ENCODE measurements at regions not wholly inside any gene's neighbourhood (a gene's known extent, or its start where the extent isn't known, plus 50 kb on each side); places are given as distances from the start of the nearest gene placed in this dataset.

DNA sequence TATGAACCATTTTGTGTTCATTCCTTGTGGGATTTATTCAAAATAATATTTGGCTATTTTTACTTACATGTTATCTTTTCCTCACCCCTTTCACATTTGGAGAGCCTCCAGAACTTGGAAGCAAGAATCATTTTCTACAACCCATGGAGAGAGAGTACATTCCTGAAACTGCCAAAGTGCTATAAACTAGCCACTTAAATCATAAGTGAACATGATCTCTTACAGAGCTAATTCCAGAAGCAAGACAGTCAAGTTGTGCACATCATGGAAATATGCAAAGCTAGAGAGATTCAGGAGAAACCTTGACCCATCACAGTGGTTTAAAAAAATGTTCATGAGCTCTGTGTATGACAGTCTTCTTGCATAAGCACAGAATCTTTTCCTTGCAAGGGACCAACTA is 883.6 kb upstream of the C9orf72 start:
- Histone ChIP-seq H3K36me3 (ENCODE audit: control insufficient read depth, insufficient read depth, low read length) (no peaks in the 10 kb centered on the region), H3K27me3 (ENCODE audit: control insufficient read depth, insufficient read depth, low read length) (no peaks in the 10 kb centered on the region), H3K4me1 (ENCODE audit: control insufficient read depth, insufficient read depth, low read length) (no peaks in the 10 kb centered on the region), H3K9me3 (ENCODE audit: control insufficient read depth, insufficient read depth, low read length) (no peaks in the 10 kb centered on the region), H3K27ac (ENCODE audit: low read length) (no peak overlapping the region), H3K4me3 (ENCODE audit: low read length) (no peak overlapping the region)
- TF ChIP-seq, protein P1, sequence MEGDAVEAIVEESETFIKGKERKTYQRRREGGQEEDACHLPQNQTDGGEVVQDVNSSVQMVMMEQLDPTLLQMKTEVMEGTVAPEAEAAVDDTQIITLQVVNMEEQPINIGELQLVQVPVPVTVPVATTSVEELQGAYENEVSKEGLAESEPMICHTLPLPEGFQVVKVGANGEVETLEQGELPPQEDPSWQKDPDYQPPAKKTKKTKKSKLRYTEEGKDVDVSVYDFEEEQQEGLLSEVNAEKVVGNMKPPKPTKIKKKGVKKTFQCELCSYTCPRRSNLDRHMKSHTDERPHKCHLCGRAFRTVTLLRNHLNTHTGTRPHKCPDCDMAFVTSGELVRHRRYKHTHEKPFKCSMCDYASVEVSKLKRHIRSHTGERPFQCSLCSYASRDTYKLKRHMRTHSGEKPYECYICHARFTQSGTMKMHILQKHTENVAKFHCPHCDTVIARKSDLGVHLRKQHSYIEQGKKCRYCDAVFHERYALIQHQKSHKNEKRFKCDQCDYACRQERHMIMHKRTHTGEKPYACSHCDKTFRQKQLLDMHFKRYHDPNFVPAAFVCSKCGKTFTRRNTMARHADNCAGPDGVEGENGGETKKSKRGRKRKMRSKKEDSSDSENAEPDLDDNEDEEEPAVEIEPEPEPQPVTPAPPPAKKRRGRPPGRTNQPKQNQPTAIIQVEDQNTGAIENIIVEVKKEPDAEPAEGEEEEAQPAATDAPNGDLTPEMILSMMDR (IDR thresholded peaks at IDR 0.05), result no peak
- intact Hi-C loops (cut with micrococcal nuclease), result no loop called here
- Mint-ChIP-seq H3K4me3 (no peak overlapping the region), H3K36me3 (no peaks in the 10 kb centered on the region), H3K27me3 (ENCODE audit: low read depth in 2 of 2) (no peaks in the 10 kb centered on the region), H3K9me3 (peaks cover 5 to 9% of the 10 kb centered on the region in 2 donors), H3K27ac (no peak overlapping the region), H3K4me1 (peaks cover 0 to 9% of the 10 kb centered on the region in 2 donors)
- ATAC-seq (no peak), DNase-seq (no peak)

DNA sequence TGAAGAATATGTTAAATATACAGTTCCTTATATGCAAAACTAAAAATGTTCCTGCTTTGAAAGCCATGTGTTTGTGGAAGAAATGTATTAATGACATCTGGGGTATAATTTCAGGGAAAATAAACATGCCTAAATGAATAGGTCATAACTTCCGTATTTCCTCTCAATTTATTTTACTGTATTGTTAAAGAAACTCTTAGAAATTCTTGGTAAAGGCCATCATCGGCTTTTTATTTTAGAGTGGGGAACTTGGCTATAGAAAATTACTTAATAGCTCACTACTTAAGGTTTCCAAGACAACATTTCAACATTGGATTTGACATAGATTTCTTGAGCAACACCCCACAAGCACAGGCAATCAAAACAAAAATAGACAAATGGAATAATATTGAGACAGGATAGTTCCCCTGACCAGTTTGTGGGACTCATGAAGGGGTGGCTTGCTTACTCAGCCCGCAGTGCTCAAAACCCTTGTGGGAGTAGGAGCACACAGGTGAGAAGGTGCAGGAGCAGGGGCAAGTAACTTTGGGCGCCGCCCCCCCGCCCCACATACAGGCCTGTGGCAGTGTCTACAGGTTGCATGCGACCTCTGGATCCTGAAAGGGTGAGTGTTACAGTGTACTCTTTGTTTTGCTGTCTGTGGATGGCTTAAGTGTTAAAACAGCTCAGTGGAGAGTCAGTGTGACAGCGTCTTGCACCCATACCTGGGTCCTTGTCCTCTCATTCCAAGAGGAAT is 891.4 kb upstream of the C9orf72 start:
- no peaks in the 10 kb centered on the region for H3K27me3 Mint-ChIP-seq (ENCODE audit: low read depth in 2 of 2)

DNA sequence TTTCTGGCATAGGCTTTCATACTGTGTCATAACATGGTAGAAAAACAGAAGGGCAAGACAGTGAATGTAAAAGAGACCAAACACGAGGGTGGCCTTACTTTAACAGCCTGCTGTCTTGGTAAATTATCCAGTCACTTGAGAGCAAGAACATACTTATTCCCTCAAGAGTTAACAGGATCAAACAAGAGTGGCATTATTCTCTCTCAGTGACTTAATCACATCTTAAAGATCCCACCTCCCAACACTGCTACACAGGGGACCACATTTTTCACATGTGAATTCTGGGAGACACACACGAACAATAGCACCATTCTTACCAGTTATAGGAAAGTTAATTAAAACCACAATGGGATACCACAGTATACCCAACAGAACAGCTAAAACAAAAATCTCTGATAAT is 898.0 kb upstream of the C9orf72 start:
- intact Hi-C loops (cut with micrococcal nuclease), result no loop called here
- ATAC-seq (no peak), DNase-seq (no peak)
- Histone ChIP-seq H3K36me3 (ENCODE audit: control insufficient read depth, insufficient read depth, low read length) (no peaks in the 10 kb centered on the region), H3K4me3 (ENCODE audit: low read length) (no peak overlapping the region), H3K4me1 (ENCODE audit: control insufficient read depth, insufficient read depth, low read length) (no peaks in the 10 kb centered on the region), H3K27ac (ENCODE audit: low read length) (no peak overlapping the region), H3K27me3 (ENCODE audit: control insufficient read depth, insufficient read depth, low read length) (no peaks in the 10 kb centered on the region), H3K9me3 (ENCODE audit: control insufficient read depth, insufficient read depth, low read length) (no peaks in the 10 kb centered on the region)
- TF ChIP-seq, protein P1 (IDR thresholded peaks at IDR 0.05), result no peak
- Mint-ChIP-seq H3K4me1 (peaks cover 0 to 5% of the 10 kb centered on the region in 2 donors), H3K27me3 (ENCODE audit: low read depth in 2 of 2) (no peaks in the 10 kb centered on the region), H3K27ac (no peak overlapping the region), H3K36me3 (no peaks in the 10 kb centered on the region), H3K9me3 (peaks cover 5 to 15% of the 10 kb centered on the region in 2 donors), H3K4me3 (no peak overlapping the region)
- WGBS (ENCODE audit: insufficient coverage), result 67% methylated on average over 2 of the region's 2 CpGs

More for the DNA sequence above, 891.4 kb upstream of the C9orf72 start:
- H3K27me3 ChIP-seq (ENCODE audit: control insufficient read depth, insufficient read depth, low read length), result no peaks in the 10 kb centered on the region
- no peak for DNase-seq
- no peak for ATAC-seq
- TF ChIP-seq, protein P1 (IDR thresholded peaks at IDR 0.05), result no peak
- intact Hi-C loops (cut with micrococcal nuclease), result no loop called here
- no peak overlapping the region for H3K27ac ChIP-seq (ENCODE audit: low read length)
- H3K27ac Mint-ChIP-seq, result no peak overlapping the region
- H3K4me3 ChIP-seq (ENCODE audit: low read length), result no peak overlapping the region
- WGBS (ENCODE audit: insufficient coverage), result 83% methylated on average over 6 of the region's 8 CpGs
- no peaks in the 10 kb centered on the region for H3K4me1 ChIP-seq (ENCODE audit: control insufficient read depth, insufficient read depth, low read length)
- H3K9me3 Mint-ChIP-seq, result peaks cover 9 to 17% of the 10 kb centered on the region in 2 donors
- H3K4me3 Mint-ChIP-seq, result no peak overlapping the region
- peaks cover 0 to 5% of the 10 kb centered on the region in 2 donors for H3K4me1 Mint-ChIP-seq
- no peaks in the 10 kb centered on the region for H3K36me3 ChIP-seq (ENCODE audit: control insufficient read depth, insufficient read depth, low read length)
- H3K9me3 ChIP-seq (ENCODE audit: control insufficient read depth, insufficient read depth, low read length), result no peaks in the 10 kb centered on the region
- no peaks in the 10 kb centered on the region for H3K36me3 Mint-ChIP-seq

DNA sequence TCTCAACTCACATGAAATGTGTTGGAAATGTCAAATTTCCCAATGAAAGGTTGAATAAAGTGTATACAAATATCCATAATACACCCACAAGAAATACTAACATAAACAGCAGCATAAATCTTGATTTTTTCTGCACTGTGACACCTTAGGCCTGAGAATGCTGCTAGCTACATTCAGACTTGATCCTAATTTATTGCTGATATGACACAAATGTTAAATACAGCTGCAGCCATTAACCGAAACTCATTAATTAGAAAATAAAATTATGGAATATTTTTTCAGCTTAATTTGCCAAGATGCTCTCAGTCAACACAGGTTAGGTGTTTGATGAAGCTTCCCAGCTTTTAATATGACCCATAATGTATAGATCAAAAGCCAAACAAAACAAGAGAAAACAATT is 914.3 kb upstream of the C9orf72 start:
- H3K27me3 ChIP-seq (ENCODE audit: control insufficient read depth, insufficient read depth, low read length), result no peaks in the 10 kb centered on the region
- H3K36me3 ChIP-seq (ENCODE audit: control insufficient read depth, insufficient read depth, low read length), result no peaks in the 10 kb centered on the region
- DNase-seq, result no peak
- H3K4me3 Mint-ChIP-seq, result no peak overlapping the region
- H3K27me3 Mint-ChIP-seq (ENCODE audit: low read depth in 2 of 2), result no peaks in the 10 kb centered on the region
- no peaks in the 10 kb centered on the region for H3K36me3 Mint-ChIP-seq
- intact Hi-C loops (cut with micrococcal nuclease), result no loop called here
- H3K4me1 ChIP-seq (ENCODE audit: control insufficient read depth, insufficient read depth, low read length), result no peaks in the 10 kb centered on the region
- no peak overlapping the region for H3K27ac ChIP-seq (ENCODE audit: low read length)
- TF ChIP-seq, protein P1 (IDR thresholded peaks at IDR 0.05), result no peak
- no peak overlapping the region for H3K27ac Mint-ChIP-seq
- no peak for ATAC-seq
- no peaks in the 10 kb centered on the region for H3K4me1 Mint-ChIP-seq
- no peak overlapping the region for H3K4me3 ChIP-seq (ENCODE audit: low read length)
- no CpG with 5 or more reads among the region's 1 CpG for WGBS (ENCODE audit: insufficient coverage)
- H3K9me3 ChIP-seq (ENCODE audit: control insufficient read depth, insufficient read depth, low read length), result peaks cover 5% of the 10 kb centered on the region
- H3K9me3 Mint-ChIP-seq, result peaks cover 2 to 9% of the 10 kb centered on the region in 2 donors
